Parathyroid adenoma (tissue), 2 donors: ENCODE measurements at regions not wholly inside any gene's neighbourhood (a gene's known extent, or its start where the extent isn't known, plus 50 kb on each side); places are given as distances from the start of the nearest gene placed in this dataset.
"Not testable (repeated sequence)": the region's sequence is repeated elsewhere in the genome, so short reads cannot be mapped to it uniquely, and the experiment has no call there.

ENCODE experiments used
- H2AFZ ChIP-seq: fragments of 300-600 bp; sonication (generic); one replicate; pipeline ENCODE4 v1.7.0; 2017; ENCODE audit warnings: antibody characterized with exemption, mild to moderate bottlenecking
- H3K27ac ChIP-seq: fragments of 300-600 bp; sonication (generic); one replicate; pipeline ENCODE4 v1.7.0; 2017
- H3K27me3 ChIP-seq: fragments of 300-600 bp; sonication (generic); one replicate; pipeline ENCODE4 v1.7.0; 2017; ENCODE audit warnings: low read length; ENCODE audit not compliant: control insufficient read depth, insufficient read depth
- H3K36me3 ChIP-seq: fragments of 300-600 bp; sonication (generic); one replicate; pipeline ENCODE4 v1.7.0; 2017; ENCODE audit warnings: low read length; ENCODE audit not compliant: control insufficient read depth, insufficient read depth
- H3K4me1 ChIP-seq: fragments of 300-600 bp; sonication (generic); one replicate; pipeline ENCODE4 v1.7.0; 2017; ENCODE audit warnings: control low read depth
- H3K4me2 ChIP-seq: fragments of 300-600 bp; sonication (generic); one replicate; pipeline ENCODE4 v1.7.0; 2017; ENCODE audit warnings: low read length
- H3K4me3 ChIP-seq: fragments of 300-600 bp; sonication (generic); one replicate; pipeline ENCODE4 v1.7.0; 2017; ENCODE audit warnings: low read depth, low read length
- H3K79me2 ChIP-seq: fragments of 300-600 bp; sonication (generic); one replicate; pipeline ENCODE4 v1.7.0; 2017; ENCODE audit warnings: control low read depth
- H3K9ac ChIP-seq: fragments of 300-600 bp; sonication (generic); one replicate; pipeline ENCODE4 v1.7.0; 2017; ENCODE audit warnings: mild to moderate bottlenecking
- H3K9me3 ChIP-seq: fragments of 300-600 bp; sonication (generic); one replicate; pipeline ENCODE4 v1.7.0; 2017; ENCODE audit warnings: low read length; ENCODE audit not compliant: control insufficient read depth
- CTCF ChIP-seq: fragments of 300-600 bp; sonication (generic); IDR thresholded peaks from one replicate; pipeline ENCODE4 v1.7.0; 2017; ENCODE audit warnings: antibody characterized with exemption, mild to moderate bottlenecking
- donor health status: primary hyperparathyroidism.

GRCh38 chr12:115791331-115791730, 486.2 kb downstream of the MED13L start:
- H3K27me3 ChIP-seq: no peaks in the 10 kb centered on the region
- no peak for TF ChIP-seq CTCF
- no peaks in the 10 kb centered on the region for H3K36me3 ChIP-seq
- H3K79me2 ChIP-seq: no peaks in the 10 kb centered on the region
- H3K27ac ChIP-seq: no peak overlapping the region
- H3K4me2 ChIP-seq: no peak overlapping the region
- no peak overlapping the region for H3K4me3 ChIP-seq
- H3K9ac ChIP-seq: no peak overlapping the region
- H3K4me1 ChIP-seq: no peaks in the 10 kb centered on the region
- H2AFZ ChIP-seq: no peak overlapping the region
- H3K9me3 ChIP-seq: no peaks in the 10 kb centered on the region

- no peak overlapping the region for H3K9ac ChIP-seq
- H3K4me2 ChIP-seq: no peak overlapping the region
- no peaks in the 10 kb centered on the region for H3K9me3 ChIP-seq
- H3K4me3 ChIP-seq: no peak overlapping the region
- no peak overlapping the region for H3K27ac ChIP-seq
- no peaks in the 10 kb centered on the region for H3K79me2 ChIP-seq
- H3K27me3 ChIP-seq: no peaks in the 10 kb centered on the region
- no peaks in the 10 kb centered on the region for H3K36me3 ChIP-seq
- H2AFZ ChIP-seq: no peak overlapping the region
- H3K4me1 ChIP-seq: no peaks in the 10 kb centered on the region
- no peak for TF ChIP-seq CTCF
These were observed 487.0 kb downstream of the MED13L start for GRCh38 chr12:115790526-115790925.

GRCh38 chr12:115786490-115786889, 491.0 kb downstream of the MED13L start:
- not testable (repeated sequence) for H3K9ac ChIP-seq, H3K27me3 ChIP-seq, H3K4me1 ChIP-seq, H3K36me3 ChIP-seq, H3K27ac ChIP-seq, H3K9me3 ChIP-seq, H2AFZ ChIP-seq, H3K79me2 ChIP-seq, H3K4me3 ChIP-seq, H3K4me2 ChIP-seq

- no peak overlapping the region for H3K4me2 ChIP-seq
- H3K9ac ChIP-seq: no peak overlapping the region
- no peaks in the 10 kb centered on the region for H3K27me3 ChIP-seq
- H3K4me1 ChIP-seq: no peaks in the 10 kb centered on the region
- no peaks in the 10 kb centered on the region for H3K36me3 ChIP-seq
- H2AFZ ChIP-seq: no peak overlapping the region
- H3K4me3 ChIP-seq: no peak overlapping the region
- H3K27ac ChIP-seq: no peak overlapping the region
- H3K9me3 ChIP-seq: no peaks in the 10 kb centered on the region
- no peaks in the 10 kb centered on the region for H3K79me2 ChIP-seq
- TF ChIP-seq CTCF: no peak
These were observed 491.9 kb downstream of the MED13L start for GRCh38 chr12:115785548-115785947.

- no peaks in the 10 kb centered on the region for H3K36me3 ChIP-seq
- H3K4me1 ChIP-seq: no peaks in the 10 kb centered on the region
- no peaks in the 10 kb centered on the region for H3K27me3 ChIP-seq
- no peak overlapping the region for H3K4me3 ChIP-seq
- H3K79me2 ChIP-seq: no peaks in the 10 kb centered on the region
- H2AFZ ChIP-seq: no peak overlapping the region
- no peak overlapping the region for H3K27ac ChIP-seq
- no peaks in the 10 kb centered on the region for H3K9me3 ChIP-seq
- no peak overlapping the region for H3K9ac ChIP-seq
- TF ChIP-seq CTCF: no peak
- H3K4me2 ChIP-seq: no peak overlapping the region
These were observed 501.1 kb downstream of the MED13L start for GRCh38 chr12:115776399-115776798.
